ENCODE measurements at regions not wholly inside any gene's neighbourhood (a gene's known extent, or its start where the extent isn't known, plus 50 kb on each side); places are given as distances from the start of the nearest gene placed in this dataset.

DNA sequence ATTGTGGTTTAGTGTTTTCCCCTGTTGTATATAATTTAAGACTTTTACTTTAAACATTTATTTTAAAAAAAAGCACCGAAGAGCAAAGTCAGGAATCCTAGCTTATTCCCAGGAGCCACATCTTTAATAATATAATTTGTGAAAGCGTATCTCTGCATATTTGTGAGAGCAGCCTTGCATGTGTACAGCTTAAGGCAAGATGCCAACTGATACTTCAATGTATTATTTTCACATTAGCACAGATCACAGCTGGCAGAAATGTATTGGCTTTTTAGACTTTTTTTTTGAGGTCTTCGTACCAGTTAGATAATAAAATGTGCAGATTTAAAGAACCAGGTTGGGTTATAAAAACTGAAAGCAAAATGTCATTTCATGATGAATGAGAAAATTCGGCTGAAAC, 845.7 kb upstream of the POT1 start:
- TF ChIP-seq JUNB (CRISPR knock-in tag; conservative IDR thresholded peaks at IDR 0.05) = no peak
- no peak for TF ChIP-seq ZBTB8A (IDR thresholded peaks at IDR 0.05; ENCODE audit: partially characterized antibody)
- TF ChIP-seq BHLHE40 (IDR thresholded peaks at IDR 0.05; ENCODE audit: low read length) = no peak
